Endothelial cell of umbilical vein (primary cell): ENCODE measurements at regions not wholly inside any gene's neighbourhood (a gene's known extent, or its start where the extent isn't known, plus 50 kb on each side); places are given as distances from the start of the nearest gene placed in this dataset.

ENCODE experiments used
- BruUV-seq: library from RNA; stranded (reverse); fragments of 400-500 nt; replicated peaks from 2 replicates; lab custom pipeline; 2021; lab: Mats Ljungman, UMichigan
- CTCF ChIA-PET: fragments of 300-600, 350-600 bp; sonication (Branson Sonifier 250); formaldehyde crosslinking; loops from one replicate; lab custom pipeline; 2021; ENCODE audit warnings: antibody characterized with exemption, inconsistent platforms; lab: Charles Lee
- POLR2A ChIA-PET: fragments of 300-600, 350-600 bp; sonication (Branson Sonifier 250); formaldehyde crosslinking; loops from one replicate; lab custom pipeline; 2021; ENCODE audit warnings: antibody characterized with exemption, inconsistent platforms; lab: Charles Lee
- DNase-seq: peaks from one replicate; pipeline ENCODE4 v3.0.0-alpha.2; 2011; ENCODE audit warnings: low read depth, low spot score
- FAIRE-seq: peaks from 2 replicates; lab custom pipeline; 2011; peaks lifted over from hg19 to GRCh38; lab: Jason Lieb, UNC
- H2AFZ ChIP-seq: 2 replicates; pipeline ENCODE4 v1.6.0; 2012; ENCODE audit warnings: low read depth, low read length, control low read depth, inconsistent platforms
- H3K27ac ChIP-seq: 2 replicates; pipeline ENCODE4 v1.5.1; 2011; ENCODE audit warnings: low read depth, mild to moderate bottlenecking, control low read depth, low read length, moderate library complexity; ENCODE audit not compliant: insufficient read depth
- H3K27me3 ChIP-seq, 2 experiments: 2 replicates each; pipeline versions ENCODE4 v1.6.0 to v1.6.1; 2011; ENCODE audit warnings: low read length in 2 of 2, mixed read lengths in 1 of 2; ENCODE audit not compliant: control insufficient read depth in 2 of 2, insufficient read depth in 2 of 2
- H3K36me3 ChIP-seq, 2 experiments: 2 replicates in 1 of 2; 3 replicates in 1 of 2; pipeline ENCODE4 v1.5.1; 2011; ENCODE audit warnings: low read length in 2 of 2, mild to moderate bottlenecking in 1 of 2, moderate library complexity in 1 of 2; ENCODE audit not compliant: control insufficient read depth in 2 of 2, insufficient read depth in 2 of 2; ENCODE audit errors: extremely low read depth in 1 of 2
- H3K4me1 ChIP-seq: 3 replicates; pipeline ENCODE4 v1.5.1; 2011; ENCODE audit warnings: mild to moderate bottlenecking, low read length; ENCODE audit not compliant: control insufficient read depth, insufficient read depth; ENCODE audit errors: extremely low read depth
- H3K4me2 ChIP-seq: 2 replicates; pipeline ENCODE4 v1.6.1; 2011; ENCODE audit warnings: low read length, control low read depth, mixed read lengths; ENCODE audit not compliant: insufficient read depth
- H3K4me3 ChIP-seq, 3 experiments: fragments of 200-600 bp in 1 of 3; sonication (generic), shearing (Covaris generic) in 1 of 3; replicated peaks in 1 of 3; 2 replicates each; pipeline ENCODE4 v1.5.1; 2011 to 2016; ENCODE audit warnings: control low read depth in 3 of 3, low read length in 3 of 3, mild to moderate bottlenecking in 2 of 3, inconsistent platforms in 1 of 3, low read depth in 1 of 3, moderate library complexity in 1 of 3; ENCODE audit not compliant: insufficient read depth in 1 of 3
- H3K79me2 ChIP-seq: 2 replicates; pipeline ENCODE4 v1.6.0; 2012; ENCODE audit warnings: low read length, inconsistent platforms; ENCODE audit not compliant: control insufficient read depth, insufficient read depth
- H3K9ac ChIP-seq: replicated peaks from 2 replicates; pipeline ENCODE3; 2011; ENCODE audit warnings: low read length, control low read depth; ENCODE audit not compliant: insufficient read depth; ENCODE audit errors: extremely low read depth
- H3K9me1 ChIP-seq: replicated peaks from 3 replicates; pipeline ENCODE4 v1.6.0; 2011; ENCODE audit warnings: mild to moderate bottlenecking, low read length; ENCODE audit not compliant: control insufficient read depth, insufficient read depth; ENCODE audit errors: extremely low read depth
- H3K9me3 ChIP-seq: replicated peaks from 2 replicates; pipeline ENCODE4 v1.5.1; 2012; ENCODE audit warnings: low read length, inconsistent platforms; ENCODE audit not compliant: control insufficient read depth, insufficient read depth
- H4K20me1 ChIP-seq: replicated peaks from 2 replicates; pipeline ENCODE3; 2011; ENCODE audit warnings: mild to moderate bottlenecking, low read length; ENCODE audit not compliant: control insufficient read depth, insufficient read depth; ENCODE audit errors: extremely low read depth
- CTCF ChIP-seq, 2 donors: IDR thresholded peaks; 1 replicate in 1 of 2; 2 replicates in 1 of 2; pipeline ENCODE4 v1.5.1; 2011; ENCODE audit warnings: low read length in 2 of 2, mild to moderate bottlenecking in 2 of 2, moderate library complexity in 2 of 2, control low read depth in 1 of 2, inconsistent platforms in 1 of 2, low read depth in 1 of 2; ENCODE audit not compliant: insufficient read depth in 1 of 2; ENCODE audit errors: extremely low read depth in 1 of 2
- EZH2 ChIP-seq: IDR thresholded peaks from 2 replicates; pipeline ENCODE4 v1.6.1; 2012; ENCODE audit warnings: borderline replicate concordance, low read depth, mild to moderate bottlenecking, moderate library complexity, low read length, inconsistent platforms; ENCODE audit not compliant: severe bottlenecking
- FOS ChIP-seq: IDR thresholded peaks from 2 replicates; pipeline ENCODE4 v1.6.1; 2011; ENCODE audit warnings: mild to moderate bottlenecking, low read length, moderate library complexity, borderline replicate concordance; ENCODE audit not compliant: insufficient read depth
- GATA2 ChIP-seq: IDR thresholded peaks from 2 replicates; pipeline ENCODE4 v1.7.0; 2011; ENCODE audit warnings: low read depth, mild to moderate bottlenecking, moderate library complexity, mixed read lengths, low read length; ENCODE audit not compliant: insufficient read length, insufficient read depth
- JUN ChIP-seq: IDR thresholded peaks from 2 replicates; pipeline ENCODE4 v1.6.1; 2011; ENCODE audit warnings: borderline replicate concordance, low read depth; ENCODE audit not compliant: insufficient read length, insufficient read depth
- MAX ChIP-seq: IDR thresholded peaks from 2 replicates; pipeline ENCODE4 v1.6.1; 2011; ENCODE audit not compliant: insufficient read depth, insufficient read length
- MYC ChIP-seq: IDR thresholded peaks from one replicate; pipeline ENCODE4 v1.6.1; 2011; ENCODE audit warnings: mild to moderate bottlenecking, low read depth, low read length
- POLR2A ChIP-seq: IDR thresholded peaks from 2 replicates; pipeline ENCODE4 v1.6.1; 2012; ENCODE audit warnings: low read depth, mild to moderate bottlenecking, control low read depth, low read length
- POLR2AphosphoS5 ChIP-seq: IDR thresholded peaks from 2 replicates; pipeline ENCODE4 v1.6.1; 2012; ENCODE audit warnings: low read depth, mild to moderate bottlenecking, control low read depth, low read length, moderate library complexity; ENCODE audit not compliant: insufficient read depth
- dilution Hi-C: fragments of 300-500 bp; cut with MboI; formaldehyde crosslinking; loops from one replicate; pipeline ENCODE4 v1.15.0; 2019; ENCODE audit warnings: low sequenced_read_pairs; ENCODE audit not compliant: extremely low pct_ligation_motif_present
- intact Hi-C: fragments of 100-400 bp; cut with micrococcal nuclease; formaldehyde crosslinking; loops from one replicate; pipeline ENCODE4 v1.10.0; 2022

- Histone ChIP-seq H2AFZ (no peak overlapping the region), H3K4me2 (no peak overlapping the region), H3K4me3 (no peak overlapping the region), H4K20me1 (no peaks in the 10 kb centered on the region), H3K4me1 (no peaks in the 10 kb centered on the region), H3K27me3 (no peaks in the 10 kb centered on the region), H3K9me3 (no peaks in the 10 kb centered on the region), H3K27ac (no peak overlapping the region), H3K79me2 (no peaks in the 10 kb centered on the region), H3K36me3 (no peaks in the 10 kb centered on the region), H3K9ac (no peak overlapping the region), H3K9me1 (no peaks in the 10 kb centered on the region)
- intact Hi-C loops (no loop called here), dilution Hi-C loops (no loop called here)
- CTCF ChIA-PET: no interaction called here
- FAIRE-seq (no peak), DNase-seq (no peak)
- no TSS peak for BruUV-seq
- TF ChIP-seq CTCF (IDR thresholded peaks at IDR 0.05; ENCODE audit: extremely low read depth in 1 of 2, insufficient read depth in 1 of 2, low read depth in 1 of 2, low read length in 2 of 2): no peak
- POLR2A ChIA-PET: no interaction called here
Observed at GRCh38 chr1:102318104-102318806, 321.5 kb upstream of the OLFM3 start.

GRCh38 chr1:102315096-102315495 is 318.4 kb upstream of the OLFM3 start:
- TF ChIP-seq POLR2AphosphoS5: no peak
- TF ChIP-seq POLR2A: no peak
- no peak for TF ChIP-seq GATA2
- TF ChIP-seq MAX: no peak
- TF ChIP-seq FOS: no peak
- TF ChIP-seq EZH2: no peak
- TF ChIP-seq MYC: no peak
- TF ChIP-seq JUN: no peak
- TF ChIP-seq CTCF (IDR thresholded peaks at IDR 0.05; ENCODE audit: extremely low read depth in 1 of 2, insufficient read depth in 1 of 2, low read depth in 1 of 2, low read length in 2 of 2): no peak
- H4K20me1 ChIP-seq: no peaks in the 10 kb centered on the region
- no peaks in the 10 kb centered on the region for H3K4me1 ChIP-seq
- H3K27me3 ChIP-seq: no peaks in the 10 kb centered on the region
- no peak overlapping the region for H3K9ac ChIP-seq
- H2AFZ ChIP-seq: no peak overlapping the region
- H3K9me1 ChIP-seq: no peaks in the 10 kb centered on the region
- BruUV-seq: no TSS peak
- ChIA-PET CTCF (no interaction called here), POLR2A (no interaction called here)
- no peak for DNase-seq
- intact Hi-C loops (no loop called here), dilution Hi-C loops (no loop called here)
- no peak overlapping the region for H3K4me2 ChIP-seq
- no peaks in the 10 kb centered on the region for H3K79me2 ChIP-seq
- no peak for FAIRE-seq
- H3K27ac ChIP-seq: no peak overlapping the region
- no peaks in the 10 kb centered on the region for H3K36me3 ChIP-seq
- no peaks in the 10 kb centered on the region for H3K9me3 ChIP-seq
- H3K4me3 ChIP-seq: no peak overlapping the region
